SK-N-SH (cell line): ENCODE measurements at regions not wholly inside any gene's neighbourhood (a gene's known extent, or its start where the extent isn't known, plus 50 kb on each side); places are given as distances from the start of the nearest gene placed in this dataset.

Source experiments
- CTCF ChIA-PET: fragments of 300-600, 350-600 bp; formaldehyde crosslinking; extraction: SDS; loops from one replicate; lab custom pipeline; 2021; lab: Yijun Ruan, JAX
- POLR2A ChIA-PET: fragments of 350-600 bp; sonication (Branson Sonifier 250); formaldehyde crosslinking; extraction: SDS; loops from one replicate; lab custom pipeline; 2020; ENCODE audit warnings: antibody characterized with exemption, inconsistent platforms; lab: Yijun Ruan, JAX
- DNase-seq: peaks from one replicate; pipeline ENCODE4 v3.0.0; 2012
- H2AFZ ChIP-seq: fragments of 200-600 bp; sonication (generic); 2 replicates; pipeline ENCODE4 v1.8.1; 2016; ENCODE audit warnings: antibody characterized with exemption, mild to moderate bottlenecking, low read depth
- H3F3A ChIP-seq: fragments of 200-600 bp; sonication (generic); replicated peaks from 2 replicates; pipeline ENCODE3; 2016; ENCODE audit warnings: antibody characterized with exemption, mild to moderate bottlenecking; ENCODE audit not compliant: insufficient read depth
- H3K27ac ChIP-seq, 2 experiments: fragments of 200-500 bp in 1 of 2; fragments of 200-600 bp in 1 of 2; sonication (Bioruptor generic) in 1 of 2; sonication (generic), shearing (Covaris generic) in 1 of 2; 2 replicates each; pipeline versions ENCODE4 v1.5.1 to v1.6.1; 2014 to 2016; ENCODE audit warnings: low read depth in 2 of 2, inconsistent platforms in 1 of 2, low read length in 1 of 2, mild to moderate bottlenecking in 1 of 2, mixed read lengths in 1 of 2
- H3K27me3 ChIP-seq: fragments of 200-600 bp; sonication (generic), shearing (Covaris generic); 2 replicates; pipeline ENCODE4 v1.6.1; 2016; ENCODE audit warnings: mixed run types; ENCODE audit not compliant: insufficient read depth
- H3K36me3 ChIP-seq, 2 experiments: fragments of 200-500 bp in 1 of 2; fragments of 200-600 bp in 1 of 2; sonication (Bioruptor generic) in 1 of 2; sonication (generic) in 1 of 2; replicated peaks in 1 of 2; 2 replicates each; pipeline versions ENCODE3 to v1.5.1; 2014 to 2016; ENCODE audit warnings: low read length in 1 of 2, mild to moderate bottlenecking in 1 of 2; ENCODE audit not compliant: insufficient read depth in 2 of 2, control insufficient read depth in 1 of 2
- H3K4me1 ChIP-seq, 2 experiments: fragments of 200-500 bp in 1 of 2; fragments of 200-600 bp in 1 of 2; sonication (Bioruptor generic) in 1 of 2; sonication (generic), shearing (Covaris generic) in 1 of 2; 2 replicates each; pipeline versions ENCODE4 v1.5.1 to v1.6.1; 2014 to 2016; ENCODE audit warnings: low read depth in 1 of 2, low read length in 1 of 2, mixed run types in 1 of 2; ENCODE audit not compliant: insufficient read depth in 2 of 2, control insufficient read depth in 1 of 2
- H3K4me2 ChIP-seq: fragments of 200-600 bp; sonication (generic), shearing (Covaris generic); 2 replicates; pipeline ENCODE4 v1.6.1; 2017; ENCODE audit warnings: mixed run types
- H3K4me3 ChIP-seq, 2 experiments: fragments of 200-500 bp in 1 of 2; fragments of 200-600 bp in 1 of 2; sonication (Bioruptor generic) in 1 of 2; sonication (generic), shearing (Covaris generic) in 1 of 2; 2 replicates each; pipeline versions ENCODE4 v1.5.1 to v1.8.1; 2014 to 2016; ENCODE audit warnings: low read depth in 2 of 2, inconsistent platforms in 1 of 2, low read length in 1 of 2, mild to moderate bottlenecking in 1 of 2, mixed read lengths in 1 of 2, moderate library complexity in 1 of 2
- H3K79me2 ChIP-seq: fragments of 200-600 bp; sonication (generic); 2 replicates; pipeline ENCODE4 v1.8.1; 2017; ENCODE audit warnings: mild to moderate bottlenecking; ENCODE audit not compliant: insufficient read depth
- H3K9ac ChIP-seq: fragments of 200-600 bp; sonication (generic); 2 replicates; pipeline ENCODE4 v1.6.1; 2017; ENCODE audit warnings: mixed run types
- H3K9me2 ChIP-seq: fragments of 200-600 bp; sonication (generic); 2 replicates; pipeline ENCODE4 v1.6.1; 2017; ENCODE audit warnings: mixed run types
- H3K9me3 ChIP-seq: fragments of 200-600 bp; sonication (generic); 2 replicates; pipeline ENCODE4 v1.6.1; 2017; ENCODE audit warnings: mixed run types, mild to moderate bottlenecking, moderate library complexity
- H4K20me1 ChIP-seq: fragments of 200-600 bp; sonication (generic); 2 replicates; pipeline ENCODE4 v1.6.1; 2017; ENCODE audit warnings: mild to moderate bottlenecking, mixed run types; ENCODE audit not compliant: insufficient read depth
- FOSL2 ChIP-seq: IDR thresholded peaks from 2 replicates; pipeline ENCODE4 v1.4.0; 2012; ENCODE audit warnings: low read depth, mild to moderate bottlenecking, moderate library complexity, borderline replicate concordance
- GATA2 ChIP-seq: sonication (generic); formaldehyde crosslinking; IDR thresholded peaks from 2 replicates; pipeline ENCODE4 v1.5.0; 2020; ENCODE audit warnings: mild to moderate bottlenecking, missing genetic modification reagents
- JUND ChIP-seq: IDR thresholded peaks from 2 replicates; pipeline ENCODE4 v1.4.0; 2012
- POLR2AphosphoS5 ChIP-seq: IDR thresholded peaks from 2 replicates; pipeline ENCODE4 v1.6.1; 2012; ENCODE audit warnings: low read depth, low read length
- RCOR1 ChIP-seq: fragments of 150-350 bp; IDR thresholded peaks from 2 replicates; pipeline ENCODE4 v1.6.1; 2017; ENCODE audit warnings: antibody characterized with exemption, low read length
- REST ChIP-seq: IDR thresholded peaks from 2 replicates; pipeline ENCODE4 v1.6.1; 2012; ENCODE audit warnings: mild to moderate bottlenecking, low read depth, low read length, moderate library complexity
- RFX5 ChIP-seq: IDR thresholded peaks from 2 replicates; pipeline ENCODE4 v1.6.1; 2012; ENCODE audit warnings: mild to moderate bottlenecking, improper control_type of control experiment, low read length
- RXRA ChIP-seq: IDR thresholded peaks from 2 replicates; pipeline ENCODE4 v1.4.0; 2012; ENCODE audit warnings: low read depth, mild to moderate bottlenecking, borderline replicate concordance
- ZBTB33 ChIP-seq: IDR thresholded peaks from 2 replicates; pipeline ENCODE4 v1.4.0; 2012; ENCODE audit warnings: low read depth, borderline replicate concordance
- WGBS: methylation state at CpG from one replicate; pipeline ENCODE4 v1.1.6; 2017; ENCODE audit warnings: low lambda C conversion rate; 5-methylcytosine and 5-hydroxymethylcytosine counted together

- no peaks in the 10 kb centered on the region for H3K79me2 ChIP-seq
- CTCF ChIA-PET = interaction anchor here (1.1 kb wide), 1 partner anchor 10 kb away, joined by 3 read pairs; no protein-coding TSS in a partner anchor
- H3K4me3 ChIP-seq = no peak overlapping the region
- WGBS = 53% methylated on average over 16 of the region's 16 CpGs
- DNase-seq = no peak
- H3K9ac ChIP-seq = no peak overlapping the region
- no peaks in the 10 kb centered on the region for H4K20me1 ChIP-seq
- no peak overlapping the region for H3K4me2 ChIP-seq
- H2AFZ ChIP-seq = no peak overlapping the region
- H3F3A ChIP-seq = no peaks in the 10 kb centered on the region
- TF ChIP-seq REST (no peak), ZBTB33 (no peak), FOSL2 (no peak), RXRA (no peak), GATA2 (CRISPR knock-in tag) (no peak), POLR2AphosphoS5 (no peak), RFX5 (no peak)
- no peaks in the 10 kb centered on the region for H3K27me3 ChIP-seq
- no peaks in the 10 kb centered on the region for H3K9me3 ChIP-seq
- H3K9me2 ChIP-seq = no peaks in the 10 kb centered on the region
- no peak overlapping the region for H3K27ac ChIP-seq
- H3K36me3 ChIP-seq = no peaks in the 10 kb centered on the region
- no peaks in the 10 kb centered on the region for H3K4me1 ChIP-seq
- POLR2A ChIA-PET = no interaction called here
Measured at GRCh38 chr9:79976257-79977073, 404.7 kb downstream of the TLE4 start.

- Histone ChIP-seq H3K4me3 (no peak overlapping the region), H3K4me1 (no peaks in the 10 kb centered on the region), H3K27ac (no peak overlapping the region), H3K27me3 (no peaks in the 10 kb centered on the region), H3K4me2 (no peak overlapping the region)
- DNase-seq = no peak
- no peak for TF ChIP-seq JUND
- TF ChIP-seq RCOR1 = no peak
- TF ChIP-seq, all 33 proteins: peak for 0
- H3F3A ChIP-seq = no peaks in the 10 kb centered on the region
- H3K79me2 ChIP-seq = no peaks in the 10 kb centered on the region
- 70% methylated on average over 10 of the region's 10 CpGs for WGBS
- CTCF ChIA-PET = interaction anchor here (1.1 kb wide), 1 partner anchor 9 kb away, joined by 3 read pairs; no protein-coding TSS in a partner anchor
- no peaks in the 10 kb centered on the region for H4K20me1 ChIP-seq
- no peaks in the 10 kb centered on the region for H3K9me2 ChIP-seq
- no peaks in the 10 kb centered on the region for H3K9me3 ChIP-seq
- POLR2A ChIA-PET = no interaction called here
- no peak overlapping the region for H3K9ac ChIP-seq
- H3K36me3 ChIP-seq = no peaks in the 10 kb centered on the region
- no peak overlapping the region for H2AFZ ChIP-seq
Measured at GRCh38 chr9:79975621-79976256, 404.0 kb downstream of the TLE4 start.
